ENCODE measurements at regions not wholly inside any gene's neighbourhood (a gene's known extent, or its start where the extent isn't known, plus 50 kb on each side); places are given as distances from the start of the nearest gene placed in this dataset.
"Not testable (repeated sequence)": the region's sequence is repeated elsewhere in the genome, so short reads cannot be mapped to it uniquely, and the experiment has no call there.

GRCh38 chr12:116375278-116375842 lies 97.9 kb upstream of the MED13L start:
- Histone ChIP-seq H4K20me1 (ENCODE audit: control insufficient read depth, extremely low read depth, insufficient read depth, low read length) (no peaks in the 10 kb centered on the region), H3K9me1 (ENCODE audit: control insufficient read depth, extremely low read depth, insufficient read depth, low read length) (no peaks in the 10 kb centered on the region), H2AFZ (ENCODE audit: control insufficient read depth, low read length) (no peak overlapping the region), H3K4me1 (ENCODE audit: control insufficient read depth, extremely low read depth, insufficient read depth, low read length) (no peaks in the 10 kb centered on the region), H3K27ac (ENCODE audit: control insufficient read depth, insufficient read depth, low read length) (no peak overlapping the region), H3K4me2 (ENCODE audit: control insufficient read depth, extremely low read depth, insufficient read depth, low read depth, low read length) (no peak overlapping the region), H3K79me2 (ENCODE audit: control insufficient read depth, insufficient read depth, low read length) (no peaks in the 10 kb centered on the region), H3K27me3 (ENCODE audit: control insufficient read depth, extremely low read depth, insufficient read depth, low read length) (no peaks in the 10 kb centered on the region), H3K36me3 (ENCODE audit: control insufficient read depth in 2 of 2, extremely low read depth in 1 of 2, insufficient read depth in 2 of 2, low read length in 2 of 2) (no peaks in the 10 kb centered on the region), H3K9me3 (ENCODE audit: control insufficient read depth, low read depth, low read length) (no peaks in the 10 kb centered on the region), H3K9ac (ENCODE audit: control insufficient read depth, extremely low read depth, insufficient read depth, low read length) (no peak overlapping the region), H3K4me3 (ENCODE audit: control insufficient read depth in 2 of 3, extremely low read depth in 1 of 3, insufficient read depth in 2 of 3, low read depth in 1 of 3, low read length in 3 of 3) (no peak overlapping the region)
- FAIRE-seq, result no peak
- dilution Hi-C loops (cut with MboI; ENCODE audit: extremely low pct_ligation_motif_present, low sequenced_read_pairs), result no loop called here
- DNase-seq (ENCODE audit: low read depth, low spot score), result no peak
- TF ChIP-seq CTCF (optimal IDR thresholded peaks at IDR 0.05 in 1 of 3, IDR thresholded peaks at IDR 0.05 in 1 of 3, conservative IDR thresholded peaks at IDR 0.05 in 1 of 3; ENCODE audit: extremely low read depth in 1 of 3, insufficient read depth in 2 of 3, low read length in 3 of 3), result no peak

GRCh38 chr12:116376354-116377193 lies 99.1 kb upstream of the MED13L start:
- no peaks in the 10 kb centered on the region for H3K36me3 ChIP-seq (ENCODE audit: control insufficient read depth in 2 of 2, extremely low read depth in 1 of 2, insufficient read depth in 2 of 2, low read length in 2 of 2)
- no peak overlapping the region for H3K27ac ChIP-seq (ENCODE audit: control insufficient read depth, insufficient read depth, low read length)
- dilution Hi-C loops (cut with MboI; ENCODE audit: extremely low pct_ligation_motif_present, low sequenced_read_pairs), result no loop called here
- no peaks in the 10 kb centered on the region for H3K79me2 ChIP-seq (ENCODE audit: control insufficient read depth, insufficient read depth, low read length)
- H3K9ac ChIP-seq (ENCODE audit: control insufficient read depth, extremely low read depth, insufficient read depth, low read length), result no peak overlapping the region
- H3K9me3 ChIP-seq (ENCODE audit: control insufficient read depth, low read depth, low read length), result no peaks in the 10 kb centered on the region
- H4K20me1 ChIP-seq (ENCODE audit: control insufficient read depth, extremely low read depth, insufficient read depth, low read length), result no peaks in the 10 kb centered on the region
- no peaks in the 10 kb centered on the region for H3K27me3 ChIP-seq (ENCODE audit: control insufficient read depth, extremely low read depth, insufficient read depth, low read length)
- TF ChIP-seq CTCF (optimal IDR thresholded peaks at IDR 0.05 in 1 of 3, IDR thresholded peaks at IDR 0.05 in 1 of 3, conservative IDR thresholded peaks at IDR 0.05 in 1 of 3; ENCODE audit: extremely low read depth in 1 of 3, insufficient read depth in 2 of 3, low read length in 3 of 3) (no peak), EZH2 (IDR thresholded peaks at IDR 0.05; ENCODE audit: low read length) (no peak)
- no peak overlapping the region for H3K4me2 ChIP-seq (ENCODE audit: control insufficient read depth, extremely low read depth, insufficient read depth, low read depth, low read length)
- no peaks in the 10 kb centered on the region for H3K9me1 ChIP-seq (ENCODE audit: control insufficient read depth, extremely low read depth, insufficient read depth, low read length)
- DNase-seq (ENCODE audit: low read depth, low spot score) (no peak), FAIRE-seq (no peak)
- H3K4me1 ChIP-seq (ENCODE audit: control insufficient read depth, extremely low read depth, insufficient read depth, low read length), result no peaks in the 10 kb centered on the region
- H2AFZ ChIP-seq (ENCODE audit: control insufficient read depth, low read length), result no peak overlapping the region
- no peak overlapping the region for H3K4me3 ChIP-seq (ENCODE audit: control insufficient read depth in 2 of 3, extremely low read depth in 1 of 3, insufficient read depth in 2 of 3, low read depth in 1 of 3, low read length in 3 of 3)

GRCh38 chr12:116377194-116377571 lies 99.7 kb upstream of the MED13L start:
- H3K9ac ChIP-seq (ENCODE audit: control insufficient read depth, extremely low read depth, insufficient read depth, low read length); H3K4me2 ChIP-seq (ENCODE audit: control insufficient read depth, extremely low read depth, insufficient read depth, low read depth, low read length); H3K9me3 ChIP-seq (ENCODE audit: control insufficient read depth, low read depth, low read length); H3K27me3 ChIP-seq (ENCODE audit: control insufficient read depth, extremely low read depth, insufficient read depth, low read length); H3K79me2 ChIP-seq (ENCODE audit: control insufficient read depth, insufficient read depth, low read length); H2AFZ ChIP-seq (ENCODE audit: control insufficient read depth, low read length); dilution Hi-C loops (cut with MboI; ENCODE audit: extremely low pct_ligation_motif_present, low sequenced_read_pairs); H3K4me3 ChIP-seq (ENCODE audit: control insufficient read depth in 2 of 3, extremely low read depth in 1 of 3, insufficient read depth in 2 of 3, low read depth in 1 of 3, low read length in 3 of 3); H3K36me3 ChIP-seq (ENCODE audit: control insufficient read depth in 2 of 2, extremely low read depth in 1 of 2, insufficient read depth in 2 of 2, low read length in 2 of 2); DNase-seq (ENCODE audit: low read depth, low spot score); H3K27ac ChIP-seq (ENCODE audit: control insufficient read depth, insufficient read depth, low read length); H3K9me1 ChIP-seq (ENCODE audit: control insufficient read depth, extremely low read depth, insufficient read depth, low read length); FAIRE-seq; H4K20me1 ChIP-seq (ENCODE audit: control insufficient read depth, extremely low read depth, insufficient read depth, low read length); H3K4me1 ChIP-seq (ENCODE audit: control insufficient read depth, extremely low read depth, insufficient read depth, low read length): not testable (repeated sequence)
